SIG-M5 (cell line): ENCODE measurements at regions not wholly inside any gene's neighbourhood (a gene's known extent, or its start where the extent isn't known, plus 50 kb on each side); places are given as distances from the start of the nearest gene placed in this dataset.

Source experiments
- DNase-seq: peaks from one replicate; lab custom pipeline; 2025; lab: John Stamatoyannopoulos, UW

DNA sequence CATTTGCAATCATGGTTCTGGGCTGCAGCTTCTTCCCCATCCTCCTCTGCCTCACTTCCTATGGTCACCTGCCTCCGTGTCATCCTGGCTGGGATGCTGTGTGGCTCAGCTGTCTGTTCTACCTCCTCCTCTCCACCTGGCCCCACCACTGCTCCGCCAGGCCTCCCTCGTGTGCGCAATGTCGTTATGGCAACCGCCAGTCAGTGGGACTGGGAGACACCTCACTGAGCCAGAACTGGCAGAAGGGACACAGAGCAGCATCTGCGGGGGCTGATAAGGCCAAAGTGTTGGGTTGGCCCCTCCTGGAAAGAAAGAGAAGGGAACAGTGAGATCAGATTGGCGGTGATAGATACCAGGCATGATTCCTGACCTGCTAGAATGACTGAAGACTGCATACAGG is 527.5 kb downstream of the INHBA start:
- no peak for DNase-seq

DNA sequence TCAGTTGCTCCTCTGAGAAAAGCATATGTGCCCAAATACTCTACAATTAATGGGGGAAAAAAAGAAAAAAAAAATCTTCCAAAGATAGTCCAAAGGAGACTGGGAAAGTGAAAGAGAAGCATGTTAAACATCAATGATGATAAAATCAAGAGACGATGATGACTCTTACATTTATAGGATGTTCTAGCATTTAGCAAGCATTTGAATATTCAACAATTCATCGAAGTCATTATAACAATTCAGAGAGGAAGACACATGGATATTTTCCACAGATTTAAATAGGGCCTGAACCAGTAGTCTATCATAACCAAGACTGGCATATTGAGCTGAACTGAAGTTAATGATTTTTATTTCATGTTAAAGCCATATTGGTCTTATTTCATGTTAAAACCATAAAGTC is 528.4 kb downstream of the INHBA start:
- no peak for DNase-seq

DNA sequence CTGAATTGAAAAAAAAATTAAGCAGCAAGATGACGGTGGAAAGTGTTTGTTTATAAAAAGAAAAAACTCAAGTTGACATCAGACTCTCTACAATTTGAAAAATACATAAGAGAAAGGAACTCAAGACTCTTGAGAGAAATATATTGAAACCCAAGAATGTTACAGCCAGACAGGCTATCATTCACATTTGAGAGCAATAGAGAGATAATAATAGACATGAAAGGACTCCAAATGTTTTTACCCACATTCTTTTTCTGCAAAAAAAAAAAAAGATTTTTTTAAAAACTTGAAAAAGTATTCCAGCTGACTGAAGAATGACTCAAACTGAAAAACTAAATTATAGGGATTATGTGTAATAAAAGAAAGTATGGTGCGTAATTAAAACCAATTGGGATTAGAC is 532.4 kb downstream of the INHBA start:
- DNase-seq: no peak

DNA sequence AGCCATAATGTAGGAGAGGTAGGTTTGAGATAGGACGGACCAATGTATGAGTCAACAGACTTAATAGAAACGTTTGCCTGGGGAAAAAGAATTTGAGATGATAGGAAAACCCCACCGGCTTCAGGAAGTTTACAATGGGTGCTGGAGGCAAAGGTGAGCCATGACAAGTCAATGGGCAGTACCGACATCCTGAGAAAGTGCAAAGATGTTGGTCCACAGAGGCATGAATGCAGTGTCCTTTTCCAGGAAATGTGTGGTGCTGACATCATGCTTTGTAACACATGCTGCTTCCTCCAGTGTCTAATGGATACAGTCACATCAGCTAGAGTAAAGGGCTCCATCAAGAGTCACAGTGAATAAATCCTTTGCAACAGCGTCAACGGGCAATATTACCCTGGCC is 533.6 kb downstream of the INHBA start:
- no peak for DNase-seq

DNA sequence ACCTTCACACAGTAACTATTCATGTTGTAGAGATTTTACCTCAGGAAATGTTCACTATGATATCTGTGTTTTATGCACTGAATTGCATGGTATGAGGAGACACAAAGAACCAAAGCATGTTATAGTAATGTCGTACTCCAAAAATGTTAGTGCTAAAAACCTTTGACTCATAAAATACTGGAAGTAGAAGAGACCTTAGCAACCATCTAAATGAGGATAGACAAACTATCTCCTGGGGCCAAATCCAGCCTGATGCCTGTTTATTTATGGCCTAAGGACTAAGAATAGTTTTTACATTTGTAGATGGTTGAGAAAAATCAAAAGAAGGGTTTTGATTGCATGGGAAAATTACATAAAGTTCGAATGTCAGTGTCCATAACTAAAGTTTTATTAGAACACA is 535.1 kb downstream of the INHBA start:
- DNase-seq: no peak

DNA sequence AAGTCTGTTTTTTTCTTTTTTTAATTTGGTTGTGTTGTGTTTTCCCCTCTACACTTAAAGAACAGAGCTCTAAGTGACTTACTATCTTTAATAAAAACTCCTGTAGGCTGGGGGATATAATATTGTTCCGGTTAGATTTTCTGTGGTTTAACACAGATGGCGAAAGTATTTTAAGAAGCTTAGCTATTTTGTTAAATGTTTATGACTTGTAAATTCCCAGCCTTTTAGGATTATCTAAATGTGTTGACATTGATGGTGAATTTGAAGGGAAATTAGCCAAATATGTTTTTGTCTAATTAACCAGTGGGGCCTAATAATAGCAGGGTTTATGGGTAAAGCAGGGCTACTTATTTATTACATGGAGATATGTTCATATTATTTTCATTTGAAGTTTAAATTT is 538.5 kb downstream of the INHBA start:
- no peak for DNase-seq

DNA sequence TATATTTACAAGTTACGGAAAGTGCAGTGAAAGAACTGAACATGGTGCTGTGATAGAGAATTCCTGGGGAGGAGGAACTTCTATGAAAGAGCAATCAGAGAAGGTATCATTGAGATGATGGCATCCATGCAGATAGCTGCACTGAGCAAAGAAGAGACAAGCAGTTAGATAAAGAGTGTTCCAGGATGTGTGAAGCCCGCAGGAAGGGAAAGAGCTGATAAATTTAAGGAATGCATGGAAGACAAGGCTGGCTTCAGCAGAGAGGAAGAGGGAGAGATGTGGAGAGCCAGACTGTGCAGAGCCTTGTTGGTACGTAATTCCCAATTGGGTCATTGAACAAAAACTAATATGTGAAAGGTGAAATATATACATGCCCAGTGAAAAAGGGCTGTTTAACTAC is 538.9 kb downstream of the INHBA start:
- DNase-seq: no peak

DNA sequence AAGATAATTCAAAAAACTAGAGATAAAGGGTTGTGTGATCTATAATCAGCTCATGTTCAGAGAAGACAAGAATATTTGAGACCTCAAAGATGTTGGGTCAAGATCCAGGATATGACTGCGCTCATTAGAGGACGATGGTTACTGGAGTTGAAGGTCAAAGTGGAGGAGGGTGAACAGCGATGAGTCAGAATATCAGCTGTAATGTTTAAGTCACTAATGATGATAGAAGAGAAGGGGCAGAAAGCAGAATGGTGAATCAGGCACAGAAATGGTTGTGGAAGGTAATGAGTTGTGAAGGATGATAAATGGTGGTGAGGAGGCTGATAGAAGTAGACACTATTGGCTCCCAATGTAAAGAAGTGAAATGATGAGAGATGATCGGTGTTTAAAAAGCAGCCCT is 540.3 kb downstream of the INHBA start:
- no peak for DNase-seq

DNA sequence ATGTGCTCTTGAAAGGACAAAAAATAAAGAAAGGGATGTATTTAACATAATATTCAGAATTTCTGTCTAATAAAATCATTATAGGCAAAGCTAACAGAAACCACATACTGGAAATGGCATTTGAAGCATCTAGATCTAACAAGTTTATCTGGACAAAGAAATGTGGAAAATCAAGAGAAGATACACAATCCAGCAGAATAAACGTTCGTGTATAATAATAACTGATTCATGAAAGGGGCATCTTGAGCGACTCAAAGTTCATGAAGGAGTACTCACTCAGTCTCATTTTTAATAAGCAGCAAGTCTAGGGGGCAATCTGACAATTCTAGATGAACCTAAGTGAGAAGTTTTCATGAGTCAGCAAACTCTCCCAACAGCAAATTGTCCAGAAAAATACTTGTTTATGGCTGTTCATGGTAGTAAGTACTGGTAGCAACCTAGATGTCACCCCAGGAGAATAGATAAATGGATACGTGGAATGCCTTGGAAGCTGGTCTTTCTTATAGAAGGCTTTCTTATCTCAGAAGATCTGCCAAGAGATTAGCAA is 541.8 kb downstream of the INHBA start:
- DNase-seq: no peak

DNA sequence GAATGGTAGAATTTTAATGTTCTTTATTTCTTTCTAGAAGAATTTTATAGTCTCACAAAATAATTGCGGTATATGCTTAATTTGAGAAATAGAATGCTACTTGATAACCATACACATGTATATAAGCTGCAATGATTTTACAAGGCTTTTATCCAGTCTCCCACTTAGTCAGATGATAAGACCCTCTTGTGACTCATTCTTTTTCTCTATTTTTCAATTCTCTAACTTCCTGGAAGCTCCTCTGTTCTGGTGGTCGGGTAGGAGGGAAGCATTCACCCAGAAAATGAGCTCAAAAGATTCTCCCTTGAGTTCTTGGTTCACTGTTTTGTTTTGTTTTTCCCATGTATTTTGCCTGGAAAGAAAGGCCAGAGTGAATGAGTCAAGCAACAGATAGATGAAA is 546.6 kb downstream of the INHBA start:
- no peak for DNase-seq

DNA sequence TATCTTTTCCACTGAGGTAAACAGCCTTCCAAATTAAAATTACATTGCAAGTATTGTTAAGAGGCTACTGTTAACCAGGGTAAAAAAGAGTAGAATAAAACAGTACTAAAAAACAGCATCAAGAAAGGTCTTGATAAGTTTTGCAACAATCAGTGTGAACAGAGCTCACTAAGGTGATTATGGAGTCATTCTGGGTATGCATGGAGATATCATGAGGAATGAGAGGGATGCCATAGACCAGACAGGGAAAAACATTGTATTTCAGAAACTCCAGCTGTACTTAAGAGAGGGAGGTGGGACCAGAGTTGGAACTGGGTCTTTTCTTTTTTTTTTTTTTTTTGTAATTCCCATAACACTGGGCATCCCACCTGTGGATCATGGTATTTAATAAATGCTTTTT is 549.6 kb downstream of the INHBA start:
- DNase-seq: no peak

DNA sequence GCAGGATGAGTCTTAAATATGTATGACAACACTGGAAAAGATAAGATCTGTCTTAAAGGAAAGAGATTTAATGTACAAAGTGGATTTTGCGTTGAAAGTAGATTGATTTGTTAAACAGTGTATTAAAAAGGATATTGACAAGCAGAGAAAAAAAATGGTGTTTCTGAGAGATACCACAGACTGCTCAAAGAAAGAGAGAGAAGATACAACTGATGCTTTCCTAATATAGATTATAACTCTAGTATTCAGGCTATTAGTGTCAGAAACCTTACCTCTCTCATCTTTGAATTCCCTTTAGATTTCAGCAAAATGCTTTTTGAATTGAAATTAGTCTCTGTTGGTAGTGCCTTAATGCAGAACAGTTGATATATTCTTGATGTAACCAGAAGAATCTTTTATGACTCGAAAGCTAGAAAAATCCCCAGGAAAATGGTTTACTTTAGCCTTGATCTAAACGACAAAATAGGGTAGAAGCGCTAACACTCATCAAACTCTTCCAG is 550.7 kb downstream of the INHBA start:
- no peak for DNase-seq

DNA sequence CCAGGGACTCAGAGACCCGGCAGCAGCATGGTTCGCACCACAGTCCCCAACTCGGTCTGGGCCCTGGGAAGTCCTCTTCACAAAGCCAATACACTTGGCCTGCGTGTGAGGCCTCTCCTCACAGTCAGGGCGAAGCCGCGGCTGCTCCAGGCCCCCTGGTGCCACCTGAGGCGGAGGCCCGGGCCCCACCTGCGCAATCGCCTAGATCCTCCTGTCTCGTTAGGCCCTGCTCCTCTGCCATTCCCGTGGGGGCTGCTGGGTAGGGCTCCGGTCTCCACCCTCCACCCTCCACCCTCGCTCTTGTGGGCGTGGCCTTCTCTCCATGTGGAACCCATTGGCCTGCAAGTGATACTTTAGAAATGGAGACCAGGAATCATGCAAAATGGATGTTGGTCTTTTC is 553.3 kb downstream of the INHBA start:
- DNase-seq: no peak

DNA sequence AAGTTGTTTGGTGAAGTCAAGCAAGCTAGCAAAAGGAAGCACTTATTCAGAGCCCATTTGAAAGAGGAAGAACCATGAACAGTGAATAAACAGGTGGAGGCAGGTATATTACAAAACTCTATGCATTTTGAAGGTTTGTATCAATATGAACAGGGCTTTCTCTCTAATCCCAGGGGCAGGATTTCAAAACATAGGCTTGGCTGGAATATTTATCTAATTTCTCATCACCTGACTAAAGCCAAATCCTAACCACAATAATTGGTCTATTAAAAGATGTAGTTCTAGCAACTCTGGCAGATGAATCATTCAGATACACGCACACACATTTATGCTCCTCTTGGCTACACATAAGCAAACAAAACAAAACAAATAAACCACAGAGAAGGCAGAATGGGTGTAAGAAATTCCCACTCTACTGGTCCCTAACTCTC is 554.4 kb downstream of the INHBA start:
- no peak for DNase-seq

DNA sequence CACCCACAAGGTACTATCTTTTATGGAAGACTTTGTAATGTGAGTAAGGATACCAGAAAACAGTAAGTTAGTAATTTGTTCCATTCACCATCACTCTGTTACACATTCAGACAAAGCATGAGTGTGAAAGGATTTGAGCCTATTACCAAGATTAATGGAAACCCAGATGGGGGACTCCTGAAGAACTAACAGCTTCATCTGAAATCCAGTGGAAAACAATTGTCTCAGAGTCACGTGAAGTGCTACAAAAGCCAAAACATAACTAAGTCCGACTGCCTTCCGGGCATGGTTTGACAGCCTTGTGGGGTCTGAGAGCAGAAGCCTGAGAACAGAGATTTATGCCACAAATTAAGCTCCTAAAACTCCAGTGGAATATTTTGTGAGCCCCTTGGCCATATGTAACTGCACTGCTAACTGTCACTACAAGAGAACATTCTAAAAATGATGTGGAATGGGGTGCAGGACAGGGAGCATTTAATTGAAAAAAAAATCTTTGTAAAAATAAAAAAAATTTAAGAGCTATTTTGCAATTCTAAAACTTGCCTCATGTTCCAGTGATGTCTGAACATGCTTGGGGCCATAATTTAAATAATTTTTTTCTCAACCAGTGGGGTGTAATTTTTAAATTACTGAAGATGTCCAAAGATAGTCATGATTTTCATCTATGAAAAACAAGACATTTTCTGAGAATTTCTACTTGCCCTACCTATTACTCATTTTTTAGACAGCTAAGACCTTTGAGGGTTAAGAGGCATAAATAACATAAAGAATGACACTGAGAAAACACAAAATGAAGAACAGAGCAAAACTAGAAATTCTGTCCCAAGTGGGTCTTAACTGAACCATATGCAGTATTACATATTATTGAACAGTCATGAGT is 555.0 kb downstream of the INHBA start:
- DNase-seq: no peak

DNA sequence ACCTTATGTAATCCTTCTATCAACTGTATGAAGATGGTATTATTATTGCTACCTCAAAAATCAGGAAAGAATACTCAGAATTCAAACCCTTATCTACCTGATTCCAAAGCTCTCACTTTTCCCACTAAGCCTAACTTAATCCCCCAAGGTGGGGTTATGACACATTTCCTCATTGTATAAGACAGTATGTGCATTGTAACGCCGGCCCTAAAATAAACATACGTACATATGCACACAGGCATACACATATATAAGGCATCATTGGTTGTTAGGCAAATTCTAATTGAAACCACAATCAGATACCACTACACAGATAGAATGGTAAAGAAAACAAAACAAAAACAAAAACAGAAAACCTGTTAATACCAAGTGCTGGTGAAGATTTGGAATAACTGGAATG is 556.5 kb downstream of the INHBA start:
- no peak for DNase-seq

DNA sequence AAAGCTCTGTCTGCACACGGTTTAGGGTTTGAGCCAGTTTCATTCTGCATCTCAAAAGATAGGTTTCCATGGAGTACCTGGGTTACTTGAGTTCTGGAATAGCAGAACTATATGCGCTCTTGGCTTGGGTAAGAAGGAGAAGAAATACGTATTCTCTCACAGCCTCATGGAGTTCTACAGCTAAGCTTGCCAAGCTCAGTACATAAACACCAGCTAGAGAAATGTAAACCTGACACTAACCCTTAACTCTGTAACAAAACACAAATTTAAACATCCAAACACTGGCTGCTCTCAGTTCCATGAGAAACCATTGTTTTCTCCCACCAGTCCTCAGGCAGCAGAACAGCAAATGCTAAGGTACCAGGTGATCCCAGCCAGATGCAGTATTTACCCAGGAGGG is 557.2 kb downstream of the INHBA start:
- no peak for DNase-seq

DNA sequence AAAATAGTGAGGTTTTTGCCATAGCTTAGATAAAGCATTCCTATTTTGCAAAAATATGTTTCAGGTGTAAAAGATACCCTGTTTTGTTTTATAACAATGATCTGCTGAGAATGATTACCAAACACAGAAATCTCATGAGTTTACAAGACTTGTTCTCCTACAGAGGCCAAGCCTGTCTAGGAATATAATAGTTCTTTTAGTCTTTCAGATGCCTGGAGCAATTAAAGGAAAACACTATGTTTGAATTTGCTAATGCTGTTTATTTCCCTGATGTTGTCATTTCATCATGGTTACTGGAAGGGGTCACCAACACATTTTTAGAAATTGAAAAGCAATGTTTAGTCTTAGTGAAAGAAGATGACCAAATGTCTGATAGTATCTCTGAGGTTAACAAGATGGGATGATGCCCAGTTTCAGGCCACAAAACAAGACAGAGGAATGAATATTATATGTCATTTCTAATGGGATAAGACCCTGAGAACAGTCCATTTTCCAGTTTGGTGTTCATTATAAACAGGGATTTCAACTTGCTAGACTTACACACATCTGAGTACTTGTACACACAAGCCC is 559.9 kb downstream of the INHBA start:
- DNase-seq: no peak

DNA sequence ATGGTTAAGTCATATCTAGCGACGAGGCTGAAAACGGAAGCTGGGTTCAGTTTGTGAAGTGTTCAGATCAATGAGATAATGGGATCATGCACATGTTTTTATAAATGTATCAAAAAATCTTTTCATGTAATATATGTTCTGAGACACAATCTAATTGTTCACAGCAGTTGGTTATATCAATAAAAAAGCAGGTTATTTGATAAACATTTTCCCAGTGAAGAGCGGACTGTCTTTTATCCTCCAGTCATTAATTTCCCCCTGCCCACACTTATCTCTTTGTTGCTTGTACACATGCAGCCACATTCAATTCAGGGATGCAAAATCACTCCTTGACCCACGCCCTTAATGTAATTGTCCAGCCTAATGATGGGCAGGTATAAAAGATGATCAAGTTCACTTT is 563.1 kb downstream of the INHBA start:
- DNase-seq: no peak

DNA sequence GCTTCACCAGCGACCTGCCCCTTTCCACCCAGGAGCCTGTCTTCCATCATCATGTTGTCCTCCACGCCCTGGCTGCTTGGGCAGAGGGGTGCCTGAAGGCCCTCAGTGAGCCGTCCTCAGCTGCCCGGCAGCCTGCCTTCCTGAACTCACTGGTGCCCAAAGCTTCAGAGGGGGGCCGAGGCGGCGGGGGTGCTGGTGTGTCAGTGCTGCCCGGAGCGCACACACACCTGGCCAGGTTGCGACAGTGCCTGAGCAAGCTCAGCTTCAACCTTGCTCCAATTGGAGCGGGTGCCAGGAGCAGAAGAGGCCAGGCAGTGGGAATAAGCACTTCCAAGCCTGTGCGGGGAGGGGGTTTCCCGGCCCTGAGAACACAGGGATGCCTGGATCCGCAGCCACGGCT is 566.3 kb downstream of the INHBA start:
- DNase-seq: no peak

DNA sequence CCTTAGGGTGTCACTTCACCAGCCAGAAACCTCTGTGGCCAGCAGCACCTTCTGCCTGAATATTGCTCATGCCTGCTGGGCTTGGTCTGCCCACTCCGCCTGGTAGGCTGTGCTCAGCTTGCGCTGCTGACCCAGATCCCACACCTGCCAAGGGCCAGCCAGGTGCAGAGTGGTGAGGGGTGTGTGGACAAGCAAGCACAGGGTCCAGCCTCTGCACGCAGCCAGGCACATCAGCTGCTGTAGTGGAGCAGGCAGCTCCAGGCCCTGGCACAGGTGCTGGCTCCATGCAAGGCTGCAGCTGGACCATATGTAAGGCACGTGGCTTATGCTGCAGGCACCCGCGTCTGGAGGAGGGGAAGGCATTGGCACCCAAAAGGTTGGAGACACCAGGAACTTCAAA is 567.4 kb downstream of the INHBA start:
- no peak for DNase-seq

DNA sequence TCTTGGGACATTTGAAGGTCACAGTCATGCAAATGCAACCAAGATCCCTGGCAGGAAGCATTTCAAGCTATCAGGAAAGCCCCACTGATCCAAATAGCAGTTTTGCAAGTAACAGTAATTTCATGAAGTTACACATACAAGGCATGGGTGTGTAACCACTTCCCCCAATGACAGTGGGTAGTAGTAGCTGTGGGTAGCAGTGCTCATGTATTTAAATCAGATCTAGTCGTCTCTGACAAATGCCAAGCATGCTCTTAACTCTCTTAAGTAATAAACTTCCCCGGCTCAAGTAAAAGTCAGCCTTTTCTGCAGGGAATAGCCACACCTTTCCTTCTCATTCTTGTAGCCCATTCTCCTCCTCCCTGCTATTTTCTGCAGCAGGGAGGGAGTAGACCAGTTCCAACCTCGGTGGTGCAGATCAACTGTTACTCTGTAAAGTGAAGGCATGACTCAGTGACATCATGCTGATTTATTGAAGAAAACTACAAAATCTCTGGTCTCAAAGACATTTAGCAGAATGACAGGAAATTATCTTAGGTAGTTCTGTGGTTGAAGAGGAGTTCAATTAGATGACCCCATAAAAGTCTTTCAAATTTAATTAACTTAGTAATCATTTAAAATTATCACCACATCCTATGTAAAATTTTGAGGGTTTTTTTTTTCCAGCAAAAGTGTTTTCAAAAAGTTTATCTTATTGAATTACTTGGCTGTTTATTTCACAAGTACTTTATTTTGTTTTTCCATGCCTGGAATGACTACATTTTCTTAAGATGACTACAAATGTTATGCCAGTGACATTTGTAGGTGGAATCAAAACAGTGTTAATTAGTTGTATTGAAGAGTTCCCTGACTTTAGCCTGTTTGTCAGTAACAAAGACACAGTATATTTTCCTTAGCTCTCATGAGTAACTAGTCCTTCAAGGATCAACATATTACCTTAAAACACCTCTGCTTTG is 568.3 kb downstream of the INHBA start:
- no peak for DNase-seq
